ENCODE measurements at regions not wholly inside any gene's neighbourhood (a gene's known extent, or its start where the extent isn't known, plus 50 kb on each side); places are given as distances from the start of the nearest gene placed in this dataset.
"Not testable (repeated sequence)": the region's sequence is repeated elsewhere in the genome, so short reads cannot be mapped to it uniquely, and the experiment has no call there.

- DNase-seq = no peak
Observed at GRCh38 chr10:4249841-4250586, 465.0 kb upstream of the KLF6 start.

GRCh38 chr10:4247379-4247778, 462.4 kb upstream of the KLF6 start:
- DNase-seq = no peak

GRCh38 chr10:4246881-4247358, 461.9 kb upstream of the KLF6 start:
- no peak for DNase-seq

- no peak for DNase-seq
Observed at GRCh38 chr10:4243651-4244050, 458.6 kb upstream of the KLF6 start.

GRCh38 chr10:4243169-4243568, 458.2 kb upstream of the KLF6 start:
- no peak for DNase-seq

- DNase-seq = no peak
Observed at GRCh38 chr10:4242561-4243035, 457.6 kb upstream of the KLF6 start.

GRCh38 chr10:4241724-4242345, 456.8 kb upstream of the KLF6 start:
- no peak for DNase-seq

- no peak for DNase-seq
Observed at GRCh38 chr10:4240608-4241197, 455.7 kb upstream of the KLF6 start.

- no peak for DNase-seq
Observed at GRCh38 chr10:4239186-4239585, 454.2 kb upstream of the KLF6 start.

- DNase-seq = not testable (repeated sequence)
Observed at GRCh38 chr10:4236905-4237304, 451.9 kb upstream of the KLF6 start.

GRCh38 chr10:4234661-4235060, 449.7 kb upstream of the KLF6 start:
- DNase-seq = peak; percentile 58

- DNase-seq = no peak
Observed at GRCh38 chr10:4231439-4231838, 446.4 kb upstream of the KLF6 start.

- DNase-seq = no peak
Observed at GRCh38 chr10:4230036-4230435, 445.0 kb upstream of the KLF6 start.

- no peak for DNase-seq
Observed at GRCh38 chr10:4229106-4229505, 444.1 kb upstream of the KLF6 start.

- DNase-seq = no peak
Observed at GRCh38 chr10:4227586-4227985, 442.6 kb upstream of the KLF6 start.

GRCh38 chr10:4226941-4227540, 442.0 kb upstream of the KLF6 start:
- DNase-seq = no peak

- DNase-seq = no peak
Observed at GRCh38 chr10:4224178-4224577, 439.2 kb upstream of the KLF6 start.

- not testable (repeated sequence) for DNase-seq
Observed at GRCh38 chr10:4221310-4221709, 436.3 kb upstream of the KLF6 start.

- DNase-seq = no peak
Observed at GRCh38 chr10:4219901-4220300, 434.9 kb upstream of the KLF6 start.

GRCh38 chr10:4217653-4218052, 432.6 kb upstream of the KLF6 start:
- DNase-seq = no peak

- DNase-seq = no peak
Observed at GRCh38 chr10:4217187-4217586, 432.2 kb upstream of the KLF6 start.

GRCh38 chr10:4216726-4217125, 431.7 kb upstream of the KLF6 start:
- no peak for DNase-seq

GRCh38 chr10:4215963-4216575, 431.1 kb upstream of the KLF6 start:
- DNase-seq = no peak
